GM21390 (cell line): ENCODE measurements at regions not wholly inside any gene's neighbourhood (a gene's known extent, or its start where the extent isn't known, plus 50 kb on each side); places are given as distances from the start of the nearest gene placed in this dataset.
"Not testable (repeated sequence)": the region's sequence is repeated elsewhere in the genome, so short reads cannot be mapped to it uniquely, and the experiment has no call there.

Source experiments
- ATAC-seq: cut with Tn5 transposase; IDR thresholded peaks from one replicate; pipeline ENCODE4 v1.9.1; 2021; ENCODE audit not compliant: unreplicated experiment

- no peak for ATAC-seq
Observed at GRCh38 chr9:100794738-100795269, 216.9 kb downstream of the CAVIN4 start.

GRCh38 chr9:100803956-100804355, 224.6 kb upstream of the PLPPR1 start:
- no peak for ATAC-seq

DNA sequence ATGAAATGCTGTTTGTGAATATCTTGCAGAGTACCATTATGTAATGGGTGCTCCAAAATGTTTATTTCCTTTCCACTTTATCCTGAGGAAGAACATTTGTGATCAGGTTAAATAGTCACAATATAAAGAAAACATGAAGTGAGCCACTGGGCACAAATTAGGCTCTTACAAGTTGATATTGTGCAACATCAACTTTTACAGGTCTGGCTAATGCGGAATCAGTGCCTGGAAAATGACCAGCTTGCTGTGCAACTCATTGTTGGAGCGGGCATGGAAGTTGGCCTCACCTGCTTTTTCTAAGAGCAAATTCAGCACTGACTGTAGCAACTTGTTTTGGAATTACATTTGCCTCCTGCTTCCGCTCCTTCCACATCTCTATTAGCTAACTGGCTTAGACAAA, 216.9 kb upstream of the PLPPR1 start:
- ATAC-seq: no peak

GRCh38 chr9:100813871-100814270, 214.7 kb upstream of the PLPPR1 start:
- no peak for ATAC-seq

GRCh38 chr9:100819980-100820379, 208.5 kb upstream of the PLPPR1 start:
- ATAC-seq: no peak

DNA sequence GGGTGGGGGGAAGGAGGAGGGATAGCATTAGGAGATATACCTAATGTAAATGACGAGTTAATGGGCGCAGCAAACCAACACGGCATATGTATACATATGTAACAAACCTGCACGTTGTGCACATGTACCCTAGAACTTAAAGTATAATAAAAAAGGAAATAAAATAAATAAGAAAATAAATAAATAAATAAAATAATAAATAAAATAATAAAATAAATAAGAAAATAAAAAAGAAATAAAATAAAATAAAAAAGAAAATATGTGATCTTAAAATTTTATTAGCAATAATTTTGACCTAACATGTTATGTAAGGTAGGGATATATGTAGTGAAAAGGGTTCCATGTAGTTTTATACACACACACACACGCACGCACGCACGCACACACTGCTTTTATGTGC, 195.5 kb upstream of the PLPPR1 start:
- not testable (repeated sequence) for ATAC-seq

GRCh38 chr9:100838857-100839256, 189.7 kb upstream of the PLPPR1 start:
- no peak for ATAC-seq

DNA sequence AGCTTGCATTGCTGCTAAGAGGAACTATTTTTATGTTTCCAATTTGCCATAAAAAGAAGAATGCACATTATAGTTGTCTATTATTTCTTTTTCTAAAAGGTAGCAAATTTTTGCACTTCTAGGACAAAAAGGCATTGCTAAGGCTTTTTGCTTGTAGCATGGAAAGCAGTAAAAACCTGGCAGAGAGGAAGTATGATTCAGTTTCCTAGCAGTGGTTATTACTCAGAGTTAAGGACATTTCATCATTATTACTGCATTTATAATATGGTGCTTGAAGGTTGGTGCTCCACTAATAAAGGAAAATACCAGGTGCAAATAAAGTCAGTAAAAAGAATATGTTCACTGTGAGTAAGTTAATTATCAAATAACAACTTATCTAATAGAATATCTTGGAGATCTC, 179.8 kb upstream of the PLPPR1 start:
- no peak for ATAC-seq

DNA sequence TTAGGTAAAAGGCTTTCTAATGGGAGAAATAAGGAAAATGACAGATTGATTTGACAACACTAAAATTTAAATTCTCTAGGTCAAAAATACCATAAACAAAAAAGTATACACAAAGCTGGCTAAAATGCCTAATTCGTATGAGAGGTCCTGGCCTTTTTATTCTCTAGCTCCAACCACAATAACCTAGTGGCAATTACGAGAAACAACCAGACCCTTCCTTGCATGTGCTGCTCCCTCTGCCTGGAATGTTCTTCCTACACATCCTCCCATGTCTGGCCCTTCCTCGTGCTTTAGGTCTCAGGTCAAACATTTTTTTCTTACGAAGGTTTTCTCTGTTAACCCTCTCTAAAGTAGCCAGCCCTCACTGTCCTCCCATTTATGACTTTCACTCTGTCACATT, 176.4 kb upstream of the PLPPR1 start:
- no peak for ATAC-seq

GRCh38 chr9:100856238-100856637, 172.3 kb upstream of the PLPPR1 start:
- no peak for ATAC-seq

DNA sequence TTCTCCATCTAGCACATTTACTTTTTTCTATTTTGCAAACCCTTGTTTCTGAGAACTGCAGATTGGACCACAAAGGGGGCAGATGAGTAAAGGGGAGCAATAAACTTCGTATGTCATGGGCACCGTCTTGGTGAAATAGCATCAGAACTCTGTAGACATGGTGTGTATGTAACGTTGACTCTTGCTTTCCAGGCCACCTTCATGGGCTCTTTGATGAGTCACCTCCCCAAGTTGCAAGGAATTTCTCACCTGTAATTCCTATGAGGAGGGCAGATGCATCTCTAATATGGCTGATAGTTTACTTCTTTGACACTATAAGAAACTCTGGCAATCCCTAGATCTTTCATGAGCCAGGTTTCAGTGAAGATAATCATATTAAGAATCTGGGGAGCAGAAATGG, 163.4 kb upstream of the PLPPR1 start:
- ATAC-seq: no peak

DNA sequence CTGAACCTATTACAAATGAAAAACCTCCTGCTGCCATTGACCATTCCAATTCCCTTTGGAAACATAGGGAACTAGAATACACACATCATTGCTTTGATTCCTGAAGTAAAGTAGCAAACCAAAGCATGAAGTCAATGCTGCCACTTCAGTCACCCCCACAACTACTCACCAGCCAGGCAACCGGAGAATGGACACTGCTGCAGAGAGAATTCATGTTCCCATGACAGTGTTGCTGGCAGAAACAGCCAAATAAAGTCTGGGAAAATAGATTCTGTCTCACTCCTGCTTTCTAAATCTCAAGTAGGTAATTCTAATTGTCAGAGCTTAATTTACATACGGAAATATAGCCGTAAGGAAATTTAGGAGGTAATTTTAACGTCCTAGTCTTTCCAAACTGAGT, 162.9 kb upstream of the PLPPR1 start:
- no peak for ATAC-seq

GRCh38 chr9:100869326-100869725, 159.2 kb upstream of the PLPPR1 start:
- ATAC-seq: no peak

GRCh38 chr9:100879884-100880283, 148.6 kb upstream of the PLPPR1 start:
- ATAC-seq: no peak

DNA sequence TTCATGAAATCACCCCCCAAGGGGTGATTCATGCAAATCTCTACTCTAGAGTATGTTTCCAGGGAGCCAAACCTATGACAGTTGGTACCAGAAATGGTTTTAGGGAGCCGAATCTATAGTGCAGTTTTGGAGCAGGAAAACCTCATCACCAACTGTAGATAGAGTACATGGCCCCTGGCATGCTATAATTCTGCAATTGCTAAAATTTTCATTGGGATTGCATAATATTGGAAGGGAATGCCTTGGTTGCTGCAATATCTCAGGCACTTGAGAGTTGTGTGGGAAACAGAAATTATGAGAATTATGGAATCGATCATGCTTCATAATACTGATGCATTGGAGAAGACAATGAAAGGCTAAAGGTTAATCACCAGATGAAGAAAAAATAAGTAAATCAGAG, 148.2 kb upstream of the PLPPR1 start:
- ATAC-seq: no peak

DNA sequence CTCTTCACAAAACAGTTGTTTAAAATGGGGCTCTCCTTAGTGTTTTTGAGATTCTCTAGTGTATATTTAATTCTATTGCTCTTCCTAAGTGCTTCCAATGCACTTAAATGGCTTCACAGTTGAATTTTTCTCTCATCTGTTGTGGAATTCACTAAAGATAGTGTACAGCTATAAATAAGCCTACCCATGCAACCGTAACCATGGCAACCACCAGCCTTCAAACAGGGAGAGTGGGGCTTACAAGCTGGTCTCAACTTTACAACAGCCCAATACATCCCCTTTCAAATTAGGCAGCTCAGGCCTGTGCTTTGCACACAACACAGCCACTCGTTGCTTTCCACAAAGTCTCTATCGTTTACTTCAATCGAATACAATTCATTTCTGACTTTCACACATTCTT, 144.0 kb upstream of the PLPPR1 start:
- no peak for ATAC-seq

GRCh38 chr9:100890321-100890720, 138.2 kb upstream of the PLPPR1 start:
- ATAC-seq: no peak

GRCh38 chr9:100911273-100911672, 117.3 kb upstream of the PLPPR1 start:
- ATAC-seq: no peak

DNA sequence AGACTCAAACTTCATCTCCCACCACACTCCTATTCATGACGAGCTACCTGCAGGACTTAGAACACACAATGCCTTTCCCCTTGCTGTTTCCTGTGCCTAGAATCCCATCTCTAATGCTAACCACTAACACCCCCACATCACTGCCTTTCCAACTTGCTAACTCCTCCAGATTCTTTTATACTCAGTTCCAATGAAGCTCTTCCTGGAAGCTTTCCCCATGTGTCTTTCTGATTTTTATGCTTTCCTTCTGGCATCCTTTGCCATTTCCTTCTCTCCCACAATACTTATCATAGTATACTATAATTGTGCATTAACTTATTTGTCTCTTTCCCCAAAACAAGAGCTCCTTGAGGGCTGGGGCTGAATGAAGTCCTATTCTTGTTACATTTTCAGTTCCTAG, 115.3 kb upstream of the PLPPR1 start:
- ATAC-seq: no peak

- ATAC-seq: no peak
Observed at GRCh38 chr9:100914266-100914665, 114.3 kb upstream of the PLPPR1 start.

GRCh38 chr9:100919506-100919905, 109.0 kb upstream of the PLPPR1 start:
- no peak for ATAC-seq

DNA sequence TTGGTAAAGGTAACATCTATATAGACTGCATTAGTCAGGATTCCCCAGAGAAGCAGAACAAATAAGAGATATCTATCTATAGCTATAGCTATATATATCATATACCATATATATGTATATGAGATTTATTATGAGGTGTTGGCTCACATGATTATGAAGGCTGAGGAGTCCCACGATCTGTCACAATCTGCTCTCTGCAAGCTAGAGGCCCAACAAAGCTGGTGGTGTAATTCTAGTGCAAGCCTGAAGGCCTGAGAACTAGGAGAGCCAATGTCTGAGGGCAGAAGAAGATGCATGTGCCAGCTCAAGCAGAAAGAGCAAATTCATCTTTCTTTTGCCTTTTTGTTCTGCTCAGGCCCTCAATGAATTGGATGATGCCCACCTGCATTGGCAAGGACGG, 102.2 kb upstream of the PLPPR1 start:
- no peak for ATAC-seq

DNA sequence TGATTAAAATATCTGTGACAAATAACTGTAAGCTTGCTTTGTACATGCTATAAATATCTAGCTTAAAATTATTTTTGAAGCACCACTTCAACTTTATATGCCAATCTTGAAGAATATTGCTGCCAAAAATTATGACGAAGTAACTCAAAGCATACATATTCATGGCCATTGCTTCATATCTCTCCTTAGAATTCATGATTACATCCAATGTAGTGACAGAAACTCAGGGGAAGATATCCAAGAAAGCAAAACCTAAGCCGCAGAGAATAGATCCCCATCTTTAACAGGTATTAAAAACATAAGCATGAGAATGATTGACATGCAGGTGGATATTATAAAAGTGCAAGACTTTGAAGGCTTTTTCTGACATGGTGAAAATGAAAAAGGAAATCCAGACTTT, 100.8 kb upstream of the PLPPR1 start:
- ATAC-seq: no peak

GRCh38 chr9:100933656-100934055, 94.9 kb upstream of the PLPPR1 start:
- no peak for ATAC-seq
